ENCODE measurements at regions not wholly inside any gene's neighbourhood (a gene's known extent, or its start where the extent isn't known, plus 50 kb on each side); places are given as distances from the start of the nearest gene placed in this dataset.

DNA sequence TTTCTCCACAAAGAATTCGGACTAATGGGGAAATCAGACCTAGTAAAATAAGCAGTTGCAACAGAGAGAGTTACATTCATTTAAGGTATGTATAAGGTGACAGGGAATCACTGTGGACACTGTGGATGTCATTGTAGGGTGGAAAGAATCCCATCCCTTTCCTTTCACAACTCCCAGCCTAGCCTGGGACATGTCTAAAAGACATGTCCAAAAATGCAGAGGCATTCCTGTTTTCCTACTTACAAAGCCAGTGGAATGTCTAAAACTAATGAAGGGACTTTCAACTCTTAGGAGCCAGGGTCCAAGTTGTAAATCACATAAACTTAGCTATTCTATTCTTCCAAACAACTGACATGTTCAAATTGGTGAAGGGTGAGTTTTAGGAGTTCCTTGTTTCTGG is 511.0 kb downstream of the PRELID2 start:
- no peaks in the 10 kb centered on the region for H3K27me3 Mint-ChIP-seq (ENCODE audit: unreplicated experiment)
- H3K4me1 Mint-ChIP-seq (ENCODE audit: low read depth, unreplicated experiment), result no peaks in the 10 kb centered on the region
- no TSS peak for BruUV-seq (replicated peaks)
- intact Hi-C loops (cut with micrococcal nuclease; ENCODE audit: unreplicated experiment), result no loop called here
- H3K4me3 Mint-ChIP-seq (ENCODE audit: low read depth, unreplicated experiment), result no peak overlapping the region
- no peak overlapping the region for H3K27ac Mint-ChIP-seq (ENCODE audit: unreplicated experiment)
- DNase-seq, result no peak
- TF ChIP-seq, protein P1, sequence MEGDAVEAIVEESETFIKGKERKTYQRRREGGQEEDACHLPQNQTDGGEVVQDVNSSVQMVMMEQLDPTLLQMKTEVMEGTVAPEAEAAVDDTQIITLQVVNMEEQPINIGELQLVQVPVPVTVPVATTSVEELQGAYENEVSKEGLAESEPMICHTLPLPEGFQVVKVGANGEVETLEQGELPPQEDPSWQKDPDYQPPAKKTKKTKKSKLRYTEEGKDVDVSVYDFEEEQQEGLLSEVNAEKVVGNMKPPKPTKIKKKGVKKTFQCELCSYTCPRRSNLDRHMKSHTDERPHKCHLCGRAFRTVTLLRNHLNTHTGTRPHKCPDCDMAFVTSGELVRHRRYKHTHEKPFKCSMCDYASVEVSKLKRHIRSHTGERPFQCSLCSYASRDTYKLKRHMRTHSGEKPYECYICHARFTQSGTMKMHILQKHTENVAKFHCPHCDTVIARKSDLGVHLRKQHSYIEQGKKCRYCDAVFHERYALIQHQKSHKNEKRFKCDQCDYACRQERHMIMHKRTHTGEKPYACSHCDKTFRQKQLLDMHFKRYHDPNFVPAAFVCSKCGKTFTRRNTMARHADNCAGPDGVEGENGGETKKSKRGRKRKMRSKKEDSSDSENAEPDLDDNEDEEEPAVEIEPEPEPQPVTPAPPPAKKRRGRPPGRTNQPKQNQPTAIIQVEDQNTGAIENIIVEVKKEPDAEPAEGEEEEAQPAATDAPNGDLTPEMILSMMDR (IDR thresholded peaks at IDR 0.05; ENCODE audit: unreplicated experiment), result no peak
- CTCF ChIA-PET, result no interaction called here
- no peaks in the 10 kb centered on the region for H3K9me3 Mint-ChIP-seq (ENCODE audit: low read depth, unreplicated experiment)
- H3K36me3 Mint-ChIP-seq (ENCODE audit: insufficient read depth, unreplicated experiment), result no peaks in the 10 kb centered on the region

DNA sequence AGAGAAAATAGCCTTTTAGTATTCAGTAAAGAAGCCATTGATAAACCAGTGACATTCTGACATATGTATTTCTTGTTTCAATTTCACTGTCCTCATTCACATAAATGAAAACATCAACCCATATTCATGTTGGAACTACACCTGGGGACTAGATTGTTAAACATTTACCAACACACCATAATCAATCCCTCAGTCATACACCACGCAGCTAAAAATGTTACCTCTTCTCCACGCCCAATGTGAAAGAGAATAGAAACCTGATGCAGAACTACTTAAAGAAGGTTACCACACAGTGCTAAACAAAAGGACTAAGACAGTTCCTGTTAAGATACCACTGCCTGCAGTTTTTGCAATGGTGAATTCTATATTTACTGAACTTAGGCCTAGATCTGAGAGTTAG is 518.9 kb downstream of the PRELID2 start:
- H3K27ac Mint-ChIP-seq (ENCODE audit: unreplicated experiment), result no peak overlapping the region
- no peaks in the 10 kb centered on the region for H3K27me3 Mint-ChIP-seq (ENCODE audit: unreplicated experiment)
- CTCF ChIA-PET, result no interaction called here
- no peaks in the 10 kb centered on the region for H3K36me3 Mint-ChIP-seq (ENCODE audit: insufficient read depth, unreplicated experiment)
- TF ChIP-seq, protein P1 (IDR thresholded peaks at IDR 0.05; ENCODE audit: unreplicated experiment), result no peak
- DNase-seq, result no peak
- H3K4me3 Mint-ChIP-seq (ENCODE audit: low read depth, unreplicated experiment), result no peak overlapping the region
- no peaks in the 10 kb centered on the region for H3K4me1 Mint-ChIP-seq (ENCODE audit: low read depth, unreplicated experiment)
- intact Hi-C loops (cut with micrococcal nuclease; ENCODE audit: unreplicated experiment), result no loop called here
- H3K9me3 Mint-ChIP-seq (ENCODE audit: low read depth, unreplicated experiment), result no peaks in the 10 kb centered on the region
- no TSS peak for BruUV-seq (replicated peaks)

DNA sequence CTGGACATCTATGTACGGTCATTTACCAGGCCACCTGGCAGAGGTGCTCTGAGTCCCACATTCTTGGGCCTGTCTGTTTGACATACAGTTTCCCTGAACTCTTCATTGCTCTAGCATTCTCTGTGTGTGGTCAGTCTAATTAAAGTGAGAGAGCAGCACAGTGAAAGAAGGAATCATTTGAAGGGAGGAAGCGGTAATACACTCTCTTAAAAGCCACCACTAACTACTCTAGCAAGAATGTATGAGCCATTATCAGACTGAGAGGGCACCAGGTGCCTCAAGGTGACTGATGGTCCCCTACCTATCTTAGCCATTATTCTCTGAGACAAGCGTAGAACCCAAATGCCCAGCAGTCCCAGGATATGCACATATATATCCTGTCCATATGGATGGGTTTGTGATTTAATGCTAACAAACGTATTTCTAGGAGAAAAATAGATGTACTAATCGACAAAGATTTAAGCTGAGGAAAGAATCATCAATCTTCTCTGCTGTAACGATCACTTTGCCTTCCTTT is 527.2 kb downstream of the PRELID2 start:
- Mint-ChIP-seq H3K27me3 (ENCODE audit: unreplicated experiment) (no peaks in the 10 kb centered on the region), H3K4me1 (ENCODE audit: low read depth, unreplicated experiment) (no peaks in the 10 kb centered on the region), H3K4me3 (ENCODE audit: low read depth, unreplicated experiment) (no peak overlapping the region), H3K36me3 (ENCODE audit: insufficient read depth, unreplicated experiment) (no peaks in the 10 kb centered on the region), H3K9me3 (ENCODE audit: low read depth, unreplicated experiment) (no peaks in the 10 kb centered on the region), H3K27ac (ENCODE audit: unreplicated experiment) (no peak overlapping the region)
- CTCF ChIA-PET, result no interaction called here
- no peak for DNase-seq
- intact Hi-C loops (cut with micrococcal nuclease; ENCODE audit: unreplicated experiment), result no loop called here
- TF ChIP-seq, protein P1 (IDR thresholded peaks at IDR 0.05; ENCODE audit: unreplicated experiment), result no peak
- no TSS peak for BruUV-seq (replicated peaks)

DNA sequence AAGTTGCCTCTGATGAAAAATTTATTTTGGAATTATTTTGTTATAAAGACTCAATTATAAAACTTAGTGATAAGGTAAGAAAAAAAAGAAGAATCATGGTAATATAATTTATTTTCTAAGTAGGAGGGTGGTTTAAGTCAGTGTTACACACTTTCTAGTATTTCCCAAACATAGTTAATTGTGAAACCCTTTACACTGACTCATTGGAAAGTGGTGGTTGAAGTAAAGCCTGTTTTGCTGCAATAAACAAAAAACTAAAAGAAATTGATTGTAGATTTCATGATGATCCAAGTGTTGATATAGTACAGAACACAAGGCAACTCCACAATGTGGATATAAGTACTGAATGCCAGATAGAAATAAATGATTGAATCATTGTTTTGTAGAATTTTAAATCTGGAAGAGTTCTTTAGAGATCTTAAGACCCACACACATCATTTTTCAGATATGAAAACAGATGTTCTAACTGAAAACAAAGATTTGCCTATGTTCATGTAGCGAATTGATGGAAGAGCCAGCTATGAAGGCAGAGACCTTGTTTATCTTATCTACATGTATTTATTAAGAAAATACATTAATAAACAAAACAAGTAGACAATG is 539.8 kb downstream of the PRELID2 start:
- intact Hi-C loops (cut with micrococcal nuclease; ENCODE audit: unreplicated experiment), result no loop called here
- H3K9me3 Mint-ChIP-seq (ENCODE audit: low read depth, unreplicated experiment), result no peaks in the 10 kb centered on the region
- CTCF ChIA-PET, result no interaction called here

More for the DNA sequence above, 539.8 kb downstream of the PRELID2 start:
- no peak for DNase-seq
- BruUV-seq (replicated peaks), result no TSS peak
- TF ChIP-seq, protein P1 (IDR thresholded peaks at IDR 0.05; ENCODE audit: unreplicated experiment), result no peak
- no peaks in the 10 kb centered on the region for H3K4me1 Mint-ChIP-seq (ENCODE audit: low read depth, unreplicated experiment)
- no peak overlapping the region for H3K4me3 Mint-ChIP-seq (ENCODE audit: low read depth, unreplicated experiment)
- H3K27me3 Mint-ChIP-seq (ENCODE audit: unreplicated experiment), result no peaks in the 10 kb centered on the region
- no peaks in the 10 kb centered on the region for H3K36me3 Mint-ChIP-seq (ENCODE audit: insufficient read depth, unreplicated experiment)
- no peak overlapping the region for H3K27ac Mint-ChIP-seq (ENCODE audit: unreplicated experiment)
